IMR-90 (cell line): ENCODE measurements at regions not wholly inside any gene's neighbourhood (a gene's known extent, or its start where the extent isn't known, plus 50 kb on each side); places are given as distances from the start of the nearest gene placed in this dataset.

ENCODE experiments used
- ATAC-seq: fragments of 200-7000 bp; cut with Tn5 transposase; 2 replicates; pipeline ENCODE4 v1.9.1; 2020; ENCODE audit warnings: low read depth, mild to moderate bottlenecking, moderate library complexity
- BruUV-seq: library from RNA; stranded (reverse); fragments of 400-500 nt; replicated peaks from 2 replicates; lab custom pipeline; 2021; lab: Mats Ljungman, UMichigan
- CTCF ChIA-PET: fragments of 300-600 bp; formaldehyde crosslinking; extraction: SDS; loops from one replicate; lab custom pipeline; 2021; ENCODE audit warnings: antibody characterized with exemption; lab: Yijun Ruan, JAX
- POLR2A ChIA-PET: fragments of 300-600 bp; sonication (Branson Sonifier 250); formaldehyde crosslinking; loops from one replicate; lab custom pipeline; 2022; ENCODE audit warnings: antibody characterized with exemption; ENCODE audit not compliant: unreplicated experiment; lab: Charles Lee
- DNase-seq: peaks from one replicate; pipeline ENCODE4 v3.0.0; 2013
- H2AFZ ChIP-seq: replicated peaks from 2 replicates; pipeline ENCODE3; 2013; ENCODE audit warnings: low read length, mild to moderate bottlenecking; ENCODE audit not compliant: poor library complexity
- H2AK5ac ChIP-seq: 2 replicates; pipeline ENCODE4 v1.6.1; 2013; ENCODE audit warnings: low read depth, low read length, inconsistent platforms
- H2AK9ac ChIP-seq: replicated peaks from 2 replicates; pipeline ENCODE3; 2013; ENCODE audit warnings: mild to moderate bottlenecking, low read depth, low read length, moderate library complexity; ENCODE audit not compliant: poor library complexity
- H2BK120ac ChIP-seq: 2 replicates; pipeline ENCODE4 v1.6.1; 2013; ENCODE audit warnings: low read depth, low read length, inconsistent platforms
- H2BK15ac ChIP-seq: 3 replicates; pipeline ENCODE4 v1.6.1; 2013; ENCODE audit warnings: low read depth, low read length, inconsistent platforms
- H2BK20ac ChIP-seq: 2 replicates; pipeline ENCODE4 v1.6.1; 2013; ENCODE audit warnings: low read depth, mild to moderate bottlenecking, inconsistent platforms, low read length, moderate library complexity
- H2BK5ac ChIP-seq: 2 replicates; pipeline ENCODE4 v1.6.1; 2013; ENCODE audit warnings: mild to moderate bottlenecking, low read depth, low read length, inconsistent platforms; ENCODE audit not compliant: poor library complexity, severe bottlenecking
- H3K14ac ChIP-seq: replicated peaks from 2 replicates; pipeline ENCODE4 v1.6.1; 2013; ENCODE audit warnings: low read depth, low read length, inconsistent platforms
- H3K18ac ChIP-seq: 2 replicates; pipeline ENCODE4 v1.6.1; 2013; ENCODE audit warnings: low read depth, low read length, control low read depth
- H3K23ac ChIP-seq: 2 replicates; pipeline ENCODE4 v1.6.1; 2013; ENCODE audit warnings: low read depth, low read length, inconsistent platforms
- H3K27ac ChIP-seq: 2 replicates; pipeline ENCODE4 v1.5.1; 2013; ENCODE audit warnings: mild to moderate bottlenecking, control low read depth, low read length; ENCODE audit not compliant: insufficient read depth
- H3K27me3 ChIP-seq: 2 replicates; pipeline ENCODE4 v1.6.1; 2013; ENCODE audit warnings: low read length; ENCODE audit not compliant: control insufficient read depth, insufficient read depth
- H3K36me3 ChIP-seq: 2 replicates; pipeline ENCODE4 v1.6.1; 2013; ENCODE audit warnings: low read length, mixed read lengths; ENCODE audit not compliant: control insufficient read depth, insufficient read depth
- H3K4ac ChIP-seq: 2 replicates; pipeline ENCODE4 v1.6.1; 2013; ENCODE audit warnings: low read depth, low read length, inconsistent platforms
- H3K4me1 ChIP-seq: 2 replicates; pipeline ENCODE4 v1.6.1; 2013; ENCODE audit warnings: low read length, mixed read lengths; ENCODE audit not compliant: control insufficient read depth, insufficient read depth
- H3K4me2 ChIP-seq: 2 replicates; pipeline ENCODE4 v1.6.1; 2013; ENCODE audit warnings: low read depth, mild to moderate bottlenecking, control low read depth, low read length, moderate library complexity
- H3K4me3 ChIP-seq: 2 replicates; pipeline ENCODE4 v1.5.1; 2013; ENCODE audit warnings: low read depth, mild to moderate bottlenecking, control low read depth, low read length, moderate library complexity; ENCODE audit not compliant: insufficient read depth
- H3K56ac ChIP-seq: 2 replicates; pipeline ENCODE4 v1.6.1; 2013; ENCODE audit warnings: low read length, inconsistent platforms; ENCODE audit not compliant: insufficient read depth; ENCODE audit errors: extremely low read depth
- H3K79me1 ChIP-seq, 2 experiments: 2 replicates each; pipeline ENCODE4 v1.6.1; 2013; ENCODE audit warnings: low read length in 2 of 2, inconsistent platforms in 1 of 2, low read depth in 1 of 2
- H3K9ac ChIP-seq: 2 replicates; pipeline ENCODE4 v1.6.1; 2013; ENCODE audit warnings: low read depth, low read length, control low read depth
- H3K9me1 ChIP-seq: 2 replicates; pipeline ENCODE4 v1.6.1; 2013; ENCODE audit warnings: low read length, inconsistent platforms; ENCODE audit not compliant: insufficient read depth
- H3K9me3 ChIP-seq: 2 replicates; pipeline ENCODE4 v1.6.1; 2013; ENCODE audit warnings: low read length; ENCODE audit not compliant: control insufficient read depth, insufficient read depth
- H4K20me1 ChIP-seq: 2 replicates; pipeline ENCODE4 v1.6.1; 2013; ENCODE audit warnings: low read length, inconsistent platforms; ENCODE audit not compliant: insufficient read depth
- H4K5ac ChIP-seq: 2 replicates; pipeline ENCODE4 v1.6.1; 2013; ENCODE audit warnings: mild to moderate bottlenecking, low read depth, low read length, control low read depth
- H4K8ac ChIP-seq, 2 experiments: 2 replicates each; pipeline ENCODE4 v1.6.1; 2013; ENCODE audit warnings: low read depth in 2 of 2, low read length in 2 of 2, control low read depth in 1 of 2, inconsistent platforms in 1 of 2
- H4K91ac ChIP-seq: 2 replicates; pipeline ENCODE4 v1.6.1; 2013; ENCODE audit warnings: low read depth, low read length, inconsistent platforms; ENCODE audit not compliant: insufficient read depth
- BHLHE40 ChIP-seq: fragments of 150-350 bp; IDR thresholded peaks from 2 replicates; pipeline ENCODE4 v1.6.1; 2016; ENCODE audit warnings: mild to moderate bottlenecking, low read depth, low read length
- CEBPB ChIP-seq: IDR thresholded peaks from 2 replicates; pipeline ENCODE4 v1.6.1; 2012; ENCODE audit warnings: low read depth, low read length, improper control_type of control experiment
- CHD1 ChIP-seq: IDR thresholded peaks from 2 replicates; pipeline ENCODE4 v1.6.1; 2012; ENCODE audit warnings: low read depth, low read length, improper control_type of control experiment
- CTCF ChIP-seq: conservative IDR thresholded peaks from 2 replicates; pipeline ENCODE4 v1.5.1; 2012; ENCODE audit warnings: mild to moderate bottlenecking, low read depth, low read length, improper control_type of control experiment
- ELK1 ChIP-seq: fragments of 150-350 bp; IDR thresholded peaks from 2 replicates; pipeline ENCODE4 v1.6.1; 2016; ENCODE audit warnings: low read depth, mild to moderate bottlenecking, low read length, moderate library complexity, borderline replicate concordance
- FOS ChIP-seq: fragments of 150-350 bp; IDR thresholded peaks from 2 replicates; pipeline ENCODE4 v1.6.1; 2016; ENCODE audit warnings: low read depth, low read length
- MAFK ChIP-seq: IDR thresholded peaks from 2 replicates; pipeline ENCODE4 v1.6.1; 2012; ENCODE audit warnings: low read depth, low read length, improper control_type of control experiment
- MAZ ChIP-seq: IDR thresholded peaks from 2 replicates; pipeline ENCODE4 v1.6.1; 2012; ENCODE audit warnings: low read depth, mild to moderate bottlenecking, low read length, improper control_type of control experiment, moderate library complexity, borderline replicate concordance
- MXI1 ChIP-seq: IDR thresholded peaks from 2 replicates; pipeline ENCODE4 v1.6.1; 2012; ENCODE audit warnings: low read depth, mild to moderate bottlenecking, low read length, moderate library complexity, borderline replicate concordance
- NFE2L2 ChIP-seq: fragments of 150-350 bp; IDR thresholded peaks from 2 replicates; pipeline ENCODE4 v1.6.1; 2016; ENCODE audit warnings: low read depth, mild to moderate bottlenecking, low read length
- POLR2A ChIP-seq: IDR thresholded peaks from 2 replicates; pipeline ENCODE4 v1.6.1; 2012; ENCODE audit warnings: mild to moderate bottlenecking, low read depth, low read length
- RAD21 ChIP-seq: IDR thresholded peaks from 2 replicates; pipeline ENCODE4 v1.6.1; 2012; ENCODE audit warnings: low read length, improper control_type of control experiment
- RCOR1 ChIP-seq: IDR thresholded peaks from 2 replicates; pipeline ENCODE4 v1.6.1; 2012; ENCODE audit warnings: mild to moderate bottlenecking, low read length, improper control_type of control experiment; ENCODE audit not compliant: insufficient replicate concordance
- RFX5 ChIP-seq: IDR thresholded peaks from 2 replicates; pipeline ENCODE4 v1.8.0; 2012; ENCODE audit warnings: low read depth, mild to moderate bottlenecking, low read length, moderate library complexity
- SMC3 ChIP-seq: fragments of 150-350 bp; IDR thresholded peaks from 2 replicates; pipeline ENCODE4 v1.6.1; 2016; ENCODE audit warnings: low read depth, mild to moderate bottlenecking, antibody characterized with exemption, low read length, moderate library complexity
- whole genome bisulfite sequencing, 2 experiments: methylation state at CpG; one replicate each; pipeline versions ENCODE4 v1.1.5 to v1.1.7; 2013; ENCODE audit warnings: missing lambda C conversion rate in 2 of 2; ENCODE audit not compliant: insufficient read length in 1 of 2; ENCODE audit errors: extremely low coverage in 2 of 2; 5-methylcytosine and 5-hydroxymethylcytosine counted together
- dilution Hi-C: fragments of 300-500 bp; cut with HindIII; formaldehyde crosslinking; loops from one replicate; pipeline ENCODE4 v1.14.3; 2018; ENCODE audit warnings: low sequenced_read_pairs; ENCODE audit not compliant: unreplicated experiment
- in situ Hi-C: fragments of 300-500 bp; cut with MboI; formaldehyde crosslinking; loops from 3 replicates; pipeline ENCODE4 v1.14.3; 2019; ENCODE audit warnings: low sequenced_read_pairs, inconsistent platforms, mixed read lengths
- intact Hi-C: fragments of 100-400 bp; cut with micrococcal nuclease; formaldehyde crosslinking; loops from 2 replicates; pipeline ENCODE4 v1.10.0; 2022
- TF ChIP-seq, protein P1 (sequence below): fragments of 150-350 bp; IDR thresholded peaks from 2 replicates; pipeline ENCODE4 v1.6.1; 2017; ENCODE audit warnings: mild to moderate bottlenecking, antibody characterized with exemption, low read length, low read depth

DNA sequence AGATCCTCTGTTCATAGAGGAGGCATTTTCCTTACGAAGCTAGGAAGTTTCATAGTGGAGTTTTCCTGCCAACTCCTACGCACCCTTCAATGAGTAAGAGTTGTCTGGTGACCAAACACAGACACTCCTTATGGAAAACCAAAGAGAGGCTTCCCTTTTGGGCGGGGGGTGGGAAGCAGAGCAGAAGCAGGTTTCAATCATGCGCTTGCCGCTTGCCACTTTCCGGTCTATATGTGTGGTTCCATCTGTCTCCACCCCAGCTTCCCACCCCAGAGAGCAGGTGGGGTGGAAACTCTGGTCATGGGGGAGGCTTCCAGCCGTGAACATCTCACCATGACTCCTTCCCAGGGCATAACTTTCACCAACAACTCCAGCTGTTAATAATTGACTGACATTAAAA, 68.8 kb upstream of the GRB10 start:
- H3K27ac ChIP-seq, result no peak overlapping the region
- no peak overlapping the region for H3K4me3 ChIP-seq
- no peaks in the 10 kb centered on the region for H3K79me1 ChIP-seq
- no peak overlapping the region for H3K9ac ChIP-seq
- no peak overlapping the region for H2AK5ac ChIP-seq
- no CpG with 5 or more reads among the region's 7 CpGs for WGBS, 2 experiments
- no peak overlapping the region for H4K91ac ChIP-seq
- no peak overlapping the region for H4K8ac ChIP-seq
- no peaks in the 10 kb centered on the region for H3K36me3 ChIP-seq
- H3K4me1 ChIP-seq, result no peaks in the 10 kb centered on the region
- POLR2A ChIA-PET, result no interaction called here
- H2BK5ac ChIP-seq, result no peak overlapping the region
- in situ Hi-C loops, result no loop called here
- no peaks in the 10 kb centered on the region for H3K9me3 ChIP-seq
- ATAC-seq (no peak), DNase-seq (peak; percentile 54)
- no TSS peak for BruUV-seq
- no peak overlapping the region for H2BK120ac ChIP-seq
- no peak overlapping the region for H3K23ac ChIP-seq
- H3K14ac ChIP-seq, result no peak overlapping the region
- H3K9me1 ChIP-seq, result no peaks in the 10 kb centered on the region
- TF ChIP-seq CHD1 (no peak), POLR2A (no peak), CEBPB (no peak), RCOR1 (no peak), RAD21 (no peak), BHLHE40 (no peak), CTCF (no peak), RFX5 (no peak), NFE2L2 (no peak), FOS (no peak), MAZ (no peak), ELK1 (no peak), SMC3 (no peak), MAFK (no peak), MXI1 (no peak)
- TF ChIP-seq, protein P1, sequence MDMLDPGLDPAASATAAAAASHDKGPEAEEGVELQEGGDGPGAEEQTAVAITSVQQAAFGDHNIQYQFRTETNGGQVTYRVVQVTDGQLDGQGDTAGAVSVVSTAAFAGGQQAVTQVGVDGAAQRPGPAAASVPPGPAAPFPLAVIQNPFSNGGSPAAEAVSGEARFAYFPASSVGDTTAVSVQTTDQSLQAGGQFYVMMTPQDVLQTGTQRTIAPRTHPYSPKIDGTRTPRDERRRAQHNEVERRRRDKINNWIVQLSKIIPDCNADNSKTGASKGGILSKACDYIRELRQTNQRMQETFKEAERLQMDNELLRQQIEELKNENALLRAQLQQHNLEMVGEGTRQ, result no peak
- intact Hi-C loops, result no loop called here
- dilution Hi-C loops, result no loop called here
- H2BK15ac ChIP-seq, result no peak overlapping the region
- H2AFZ ChIP-seq, result no peak overlapping the region
- H2AK9ac ChIP-seq, result no peak overlapping the region
- H4K20me1 ChIP-seq, result no peaks in the 10 kb centered on the region
- no peak overlapping the region for H3K4ac ChIP-seq
- CTCF ChIA-PET, result no interaction called here
- H3K18ac ChIP-seq, result no peak overlapping the region
- no peak overlapping the region for H2BK20ac ChIP-seq
- H3K56ac ChIP-seq, result no peak overlapping the region
- peaks cover 45% of the 10 kb centered on the region for H3K27me3 ChIP-seq
- H3K4me2 ChIP-seq, result no peak overlapping the region
- no peak overlapping the region for H4K5ac ChIP-seq
